ENCODE measurements at regions not wholly inside any gene's neighbourhood (a gene's known extent, or its start where the extent isn't known, plus 50 kb on each side); places are given as distances from the start of the nearest gene placed in this dataset.

DNA sequence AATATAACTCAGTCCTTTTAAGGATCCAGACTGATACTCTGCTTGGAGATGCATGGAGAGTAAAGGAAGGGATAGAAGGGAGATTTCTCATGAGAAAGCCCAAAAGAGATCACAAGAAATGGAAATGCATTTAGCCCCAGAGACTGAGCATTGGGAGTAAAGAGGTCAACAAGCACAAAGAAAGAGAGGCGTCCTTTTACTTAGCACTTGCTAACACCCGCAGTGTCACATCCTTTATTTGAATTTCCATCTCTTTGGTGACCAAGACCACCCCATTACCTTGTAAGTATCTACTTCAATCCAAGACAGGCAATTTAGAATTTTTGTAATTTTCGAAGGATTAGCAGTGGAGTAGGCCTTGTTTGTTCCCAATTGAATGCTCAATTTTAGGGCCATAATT is 111.8 kb upstream of the DCC start:
- WGBS (ENCODE audit: missing lambda C conversion rate) = 19% methylated on average over 3 of the region's 3 CpGs
- H3K4me3 ChIP-seq = no peak overlapping the region
- no peak for ATAC-seq
- H3K4me2 ChIP-seq = no peak overlapping the region
- POLR2A ChIA-PET = no interaction called here
- H3K9me3 ChIP-seq = no peaks in the 10 kb centered on the region
- no peaks in the 10 kb centered on the region for H3K4me1 ChIP-seq
- no peak for FAIRE-seq
- H3K27ac ChIP-seq = no peak overlapping the region
- DNase-seq (ENCODE audit: low read depth in 1 of 2, low spot score in 1 of 2) = no peak
- no peak for TF ChIP-seq HOXA7 (CRISPR knock-in tag; IDR thresholded peaks at IDR 0.05)
- CTCF ChIA-PET = no interaction called here

DNA sequence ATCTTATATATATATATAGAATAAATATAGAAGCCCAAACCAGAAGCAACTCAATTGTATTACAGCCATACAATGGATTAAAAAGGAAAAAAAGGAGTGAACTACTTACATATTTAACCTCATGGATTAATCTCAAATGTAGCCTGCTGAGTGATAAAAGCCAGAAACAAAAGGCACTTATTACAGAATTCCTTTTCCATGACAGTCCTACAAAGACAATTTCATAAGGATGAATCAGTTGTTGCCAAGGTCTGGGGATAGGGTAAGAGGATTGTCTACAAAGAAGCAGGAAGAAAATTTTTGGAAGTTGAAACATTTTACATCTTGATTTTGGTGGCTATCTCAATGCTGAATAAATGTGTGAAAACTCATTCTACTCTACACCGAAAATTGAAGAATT is 103.9 kb upstream of the DCC start:
- POLR2A ChIA-PET = no interaction called here
- no peak overlapping the region for H3K4me2 ChIP-seq
- CTCF ChIA-PET = no interaction called here

DNA sequence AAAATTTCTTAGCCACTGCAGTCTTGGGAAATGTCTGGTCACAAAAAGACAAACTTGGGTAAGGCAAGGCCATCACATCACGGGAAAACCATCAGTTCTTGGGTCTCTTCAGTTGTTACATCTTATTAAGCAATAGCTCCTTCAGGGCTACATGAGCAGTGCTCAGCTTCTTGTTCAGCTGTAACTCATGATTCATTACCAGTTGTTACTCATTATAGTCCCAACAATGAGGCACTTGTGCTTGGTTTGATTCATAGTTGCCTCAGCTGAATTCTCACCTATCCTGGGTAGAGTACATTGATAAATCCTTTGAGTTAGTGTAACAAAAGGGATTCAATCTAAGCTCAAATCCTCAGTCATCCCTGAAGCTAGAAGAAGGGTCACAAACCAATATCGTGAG is 102.4 kb upstream of the DCC start:
- WGBS (ENCODE audit: missing lambda C conversion rate) = 0% methylated on average over 2 of the region's 2 CpGs

More for the DNA sequence above, 103.9 kb upstream of the DCC start:
- no peak for FAIRE-seq
- Histone ChIP-seq H3K4me1 (no peaks in the 10 kb centered on the region), H3K27ac (no peak overlapping the region), H3K9me3 (no peaks in the 10 kb centered on the region), H3K4me3 (no peak overlapping the region)
- no peak for ATAC-seq
- no peak for DNase-seq (ENCODE audit: low read depth in 1 of 2, low spot score in 1 of 2)
- TF ChIP-seq FOXS1 (CRISPR knock-in tag; IDR thresholded peaks at IDR 0.05) = no peak
- 3% methylated on average over 1 of the region's 1 CpG for WGBS (ENCODE audit: missing lambda C conversion rate)

DNA sequence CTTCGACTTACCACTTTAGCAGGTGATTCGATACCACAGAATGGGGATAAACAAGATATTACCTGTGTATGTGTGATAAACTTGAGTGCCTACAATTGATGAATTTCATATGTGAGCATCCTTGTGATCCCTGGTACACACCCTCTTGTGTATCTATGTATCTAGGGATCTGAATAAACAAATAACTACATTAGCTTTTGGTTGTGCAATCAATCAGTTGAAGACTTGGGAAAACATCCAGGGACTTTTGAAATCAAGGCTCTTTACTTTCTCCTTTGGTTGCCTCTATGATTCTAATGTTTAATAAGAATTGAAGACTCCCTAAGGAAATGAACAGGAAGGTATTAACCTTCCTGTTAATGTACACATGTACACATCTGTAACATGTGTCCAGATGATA is 97.3 kb upstream of the DCC start:
- ChIA-PET CTCF (no interaction called here), POLR2A (no interaction called here)
- 6% methylated on average over 2 of the region's 2 CpGs for WGBS (ENCODE audit: missing lambda C conversion rate)
- TF ChIP-seq SREBF2 (IDR thresholded peaks at IDR 0.05) (no peak), HDAC2 (IDR thresholded peaks at IDR 0.05) (no peak), KDM1A (IDR thresholded peaks at IDR 0.05; ENCODE audit: low read depth) (no peak), RFX5 (IDR thresholded peaks at IDR 0.05) (no peak), HOXA7 (CRISPR knock-in tag; IDR thresholded peaks at IDR 0.05) (no peak), CBX8 (IDR thresholded peaks at IDR 0.05) (no peak), CHD4 (IDR thresholded peaks at IDR 0.05; ENCODE audit: borderline replicate concordance) (no peak), FOSB (CRISPR knock-in tag; IDR thresholded peaks at IDR 0.05) (no peak), ZC3H11A (IDR thresholded peaks at IDR 0.05) (no peak), HOXB13 (CRISPR knock-in tag; IDR thresholded peaks at IDR 0.05; ENCODE audit: low read depth) (no peak)
- TF ChIP-seq, protein P1, sequence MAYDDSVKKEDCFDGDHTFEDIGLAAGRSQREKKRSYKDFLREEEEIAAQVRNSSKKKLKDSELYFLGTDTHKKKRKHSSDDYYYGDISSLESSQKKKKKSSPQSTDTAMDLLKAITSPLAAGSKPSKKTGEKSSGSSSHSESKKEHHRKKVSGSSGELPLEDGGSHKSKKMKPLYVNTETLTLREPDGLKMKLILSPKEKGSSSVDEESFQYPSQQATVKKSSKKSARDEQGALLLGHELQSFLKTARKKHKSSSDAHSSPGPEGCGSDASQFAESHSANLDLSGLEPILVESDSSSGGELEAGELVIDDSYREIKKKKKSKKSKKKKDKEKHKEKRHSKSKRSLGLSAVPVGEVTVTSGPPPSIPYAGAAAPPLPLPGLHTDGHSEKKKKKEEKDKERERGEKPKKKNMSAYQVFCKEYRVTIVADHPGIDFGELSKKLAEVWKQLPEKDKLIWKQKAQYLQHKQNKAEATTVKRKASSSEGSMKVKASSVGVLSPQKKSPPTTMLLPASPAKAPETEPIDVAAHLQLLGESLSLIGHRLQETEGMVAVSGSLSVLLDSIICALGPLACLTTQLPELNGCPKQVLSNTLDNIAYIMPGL (CRISPR knock-in tag; IDR thresholded peaks at IDR 0.05; ENCODE audit: borderline replicate concordance) = no peak
- ATAC-seq (no peak), FAIRE-seq (no peak), DNase-seq (ENCODE audit: low read depth in 1 of 2, low spot score in 1 of 2) (no peak)
- Histone ChIP-seq H3K4me2 (no peak overlapping the region), H3K9me3 (no peaks in the 10 kb centered on the region), H3K4me3 (no peak overlapping the region), H3K27ac (no peak overlapping the region), H3K4me1 (no peaks in the 10 kb centered on the region)

More for the DNA sequence above, 102.4 kb upstream of the DCC start:
- Histone ChIP-seq H3K27ac (no peak overlapping the region), H3K4me2 (no peak overlapping the region), H3K4me3 (no peak overlapping the region), H3K9me3 (no peaks in the 10 kb centered on the region), H3K4me1 (no peaks in the 10 kb centered on the region)
- DNase-seq (ENCODE audit: low read depth in 1 of 2, low spot score in 1 of 2) (no peak), ATAC-seq (no peak; a peak in 1 of 6 replicates), FAIRE-seq (no peak)
- CTCF ChIA-PET = no interaction called here
- POLR2A ChIA-PET = no interaction called here
- no peak for TF ChIP-seq ZC3H11A (IDR thresholded peaks at IDR 0.05)
- TF ChIP-seq MAFK (IDR thresholded peaks at IDR 0.05; ENCODE audit: partially characterized antibody) = no peak
- TF ChIP-seq, protein P2, sequence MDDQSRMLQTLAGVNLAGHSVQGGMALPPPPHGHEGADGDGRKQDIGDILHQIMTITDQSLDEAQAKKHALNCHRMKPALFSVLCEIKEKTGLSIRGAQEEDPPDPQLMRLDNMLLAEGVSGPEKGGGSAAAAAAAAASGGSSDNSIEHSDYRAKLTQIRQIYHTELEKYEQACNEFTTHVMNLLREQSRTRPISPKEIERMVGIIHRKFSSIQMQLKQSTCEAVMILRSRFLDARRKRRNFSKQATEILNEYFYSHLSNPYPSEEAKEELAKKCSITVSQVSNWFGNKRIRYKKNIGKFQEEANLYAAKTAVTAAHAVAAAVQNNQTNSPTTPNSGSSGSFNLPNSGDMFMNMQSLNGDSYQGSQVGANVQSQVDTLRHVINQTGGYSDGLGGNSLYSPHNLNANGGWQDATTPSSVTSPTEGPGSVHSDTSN (IDR thresholded peaks at IDR 0.05) = no peak
- TF ChIP-seq ZSCAN20 (CRISPR knock-in tag; IDR thresholded peaks at IDR 0.05) = no peak
- no peak for TF ChIP-seq RCOR1 (IDR thresholded peaks at IDR 0.05; ENCODE audit: low read depth, low read length)
- no peak for TF ChIP-seq FOSL2 (IDR thresholded peaks at IDR 0.05)
- no peak for TF ChIP-seq FOSL2 (CRISPR knock-in tag; IDR thresholded peaks at IDR 0.05)
- TF ChIP-seq, protein P3, sequence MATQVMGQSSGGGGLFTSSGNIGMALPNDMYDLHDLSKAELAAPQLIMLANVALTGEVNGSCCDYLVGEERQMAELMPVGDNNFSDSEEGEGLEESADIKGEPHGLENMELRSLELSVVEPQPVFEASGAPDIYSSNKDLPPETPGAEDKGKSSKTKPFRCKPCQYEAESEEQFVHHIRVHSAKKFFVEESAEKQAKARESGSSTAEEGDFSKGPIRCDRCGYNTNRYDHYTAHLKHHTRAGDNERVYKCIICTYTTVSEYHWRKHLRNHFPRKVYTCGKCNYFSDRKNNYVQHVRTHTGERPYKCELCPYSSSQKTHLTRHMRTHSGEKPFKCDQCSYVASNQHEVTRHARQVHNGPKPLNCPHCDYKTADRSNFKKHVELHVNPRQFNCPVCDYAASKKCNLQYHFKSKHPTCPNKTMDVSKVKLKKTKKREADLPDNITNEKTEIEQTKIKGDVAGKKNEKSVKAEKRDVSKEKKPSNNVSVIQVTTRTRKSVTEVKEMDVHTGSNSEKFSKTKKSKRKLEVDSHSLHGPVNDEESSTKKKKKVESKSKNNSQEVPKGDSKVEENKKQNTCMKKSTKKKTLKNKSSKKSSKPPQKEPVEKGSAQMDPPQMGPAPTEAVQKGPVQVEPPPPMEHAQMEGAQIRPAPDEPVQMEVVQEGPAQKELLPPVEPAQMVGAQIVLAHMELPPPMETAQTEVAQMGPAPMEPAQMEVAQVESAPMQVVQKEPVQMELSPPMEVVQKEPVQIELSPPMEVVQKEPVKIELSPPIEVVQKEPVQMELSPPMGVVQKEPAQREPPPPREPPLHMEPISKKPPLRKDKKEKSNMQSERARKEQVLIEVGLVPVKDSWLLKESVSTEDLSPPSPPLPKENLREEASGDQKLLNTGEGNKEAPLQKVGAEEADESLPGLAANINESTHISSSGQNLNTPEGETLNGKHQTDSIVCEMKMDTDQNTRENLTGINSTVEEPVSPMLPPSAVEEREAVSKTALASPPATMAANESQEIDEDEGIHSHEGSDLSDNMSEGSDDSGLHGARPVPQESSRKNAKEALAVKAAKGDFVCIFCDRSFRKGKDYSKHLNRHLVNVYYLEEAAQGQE (IDR thresholded peaks at IDR 0.05) = no peak
- no peak for TF ChIP-seq CEBPB (IDR thresholded peaks at IDR 0.05)
- no peak for TF ChIP-seq FOSB (CRISPR knock-in tag; IDR thresholded peaks at IDR 0.05)
- TF ChIP-seq MAZ (IDR thresholded peaks at IDR 0.05; ENCODE audit: borderline replicate concordance, low read depth, low read length) = no peak

Data from A549 (cell line).